ENCODE measurements at regions not wholly inside any gene's neighbourhood (a gene's known extent, or its start where the extent isn't known, plus 50 kb on each side); places are given as distances from the start of the nearest gene placed in this dataset.

- TF ChIP-seq CTCF (IDR thresholded peaks at IDR 0.05; ENCODE audit: low read length) (no peak), EZH2 (IDR thresholded peaks at IDR 0.05; ENCODE audit: borderline replicate concordance, low read length) (no peak)
Measured at GRCh38 chr2:120404941-120405758, 59.2 kb downstream of the INHBB start.

Measured in OCI-LY1 (cell line).